Activated CD8-positive, alpha-beta memory T cell treated with anti-CD3 and anti-CD28 coated beads, Interleukin-2, amount 50 U/mL, for 1 hour (primary cell): ENCODE measurements at regions not wholly inside any gene's neighbourhood (a gene's known extent, or its start where the extent isn't known, plus 50 kb on each side); places are given as distances from the start of the nearest gene placed in this dataset.
"Not testable (repeated sequence)": the region's sequence is repeated elsewhere in the genome, so short reads cannot be mapped to it uniquely, and the experiment has no call there.

Experiments used
- DNase-seq: peaks from one replicate; pipeline ENCODE4 v3.0.0-alpha.2; 2020; ENCODE audit errors: extremely low read depth

DNA sequence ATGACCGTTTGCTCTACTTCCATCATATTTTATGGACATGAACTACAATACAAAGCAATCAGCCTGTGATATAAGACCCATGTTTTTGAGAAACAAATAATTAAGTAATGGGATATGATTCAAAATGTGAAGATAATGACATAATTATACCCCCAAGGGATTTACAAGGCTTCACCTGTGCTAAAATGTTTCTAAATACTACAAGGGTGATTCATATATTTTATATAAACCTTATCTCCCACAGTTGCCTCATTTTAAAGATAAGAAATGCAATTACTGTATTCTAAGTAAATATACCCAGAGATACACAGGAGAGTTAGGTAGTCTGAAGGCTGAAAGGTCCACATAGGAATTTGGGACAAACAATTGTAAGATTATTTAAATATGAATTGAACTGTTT is 662.0 kb upstream of the CHD1 start:
- DNase-seq: no peak

DNA sequence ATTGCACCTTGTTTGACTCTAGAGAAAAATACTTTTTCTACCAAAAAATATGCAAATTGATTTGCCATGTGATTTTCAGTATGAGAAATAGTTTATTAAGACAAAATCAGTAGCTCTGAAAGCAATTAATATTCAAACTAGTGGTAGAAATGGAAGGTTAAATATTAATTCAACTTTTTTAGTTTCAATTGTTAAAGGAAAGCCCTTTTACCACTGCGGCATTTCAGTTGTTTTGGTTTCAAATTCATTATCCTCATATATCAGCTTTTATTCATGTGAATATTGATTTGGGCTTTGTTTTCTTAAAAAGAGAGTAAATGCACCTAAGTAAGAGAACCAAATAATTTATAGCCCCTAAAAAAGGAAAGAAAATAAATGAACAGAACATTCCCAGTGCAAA is 660.6 kb upstream of the CHD1 start:
- DNase-seq: no peak

DNA sequence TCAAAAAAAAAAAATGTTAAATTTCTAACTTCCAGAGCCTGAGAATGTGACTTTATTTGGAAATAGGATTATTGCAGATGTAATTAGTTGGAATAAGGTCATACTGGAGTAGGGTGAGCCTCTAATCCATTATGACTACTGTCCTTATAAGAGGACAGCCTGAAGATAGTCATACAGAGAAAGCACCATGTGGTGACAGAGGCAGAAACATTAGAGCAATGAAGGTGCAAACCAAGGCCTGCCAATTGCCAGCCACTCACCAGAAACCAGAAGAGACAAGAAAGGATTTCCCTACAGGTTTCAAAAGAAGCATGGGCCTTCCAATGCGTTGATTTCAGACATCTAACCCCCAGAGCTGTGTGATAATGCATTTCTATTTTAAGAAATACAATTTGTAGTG is 659.2 kb upstream of the CHD1 start:
- no peak for DNase-seq

DNA sequence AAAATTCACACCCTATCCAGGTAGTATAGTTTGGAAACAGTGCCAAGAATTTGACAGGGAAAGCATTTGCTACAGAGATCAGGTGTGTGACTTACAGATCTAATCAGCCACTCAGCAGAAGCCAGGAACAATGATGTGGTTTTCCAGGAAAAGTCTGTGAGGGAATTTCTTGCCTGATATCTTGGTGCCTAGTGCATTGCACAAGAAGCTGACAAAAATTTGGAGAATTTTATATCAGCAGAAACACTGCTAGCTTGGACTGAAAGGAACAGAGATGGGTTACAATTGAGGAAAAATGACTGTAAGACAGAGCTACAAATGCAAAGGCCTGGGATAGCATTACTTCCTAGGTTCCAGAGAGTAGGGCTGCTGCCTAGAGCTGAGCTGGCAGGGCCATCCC is 658.1 kb upstream of the CHD1 start:
- DNase-seq: no peak

DNA sequence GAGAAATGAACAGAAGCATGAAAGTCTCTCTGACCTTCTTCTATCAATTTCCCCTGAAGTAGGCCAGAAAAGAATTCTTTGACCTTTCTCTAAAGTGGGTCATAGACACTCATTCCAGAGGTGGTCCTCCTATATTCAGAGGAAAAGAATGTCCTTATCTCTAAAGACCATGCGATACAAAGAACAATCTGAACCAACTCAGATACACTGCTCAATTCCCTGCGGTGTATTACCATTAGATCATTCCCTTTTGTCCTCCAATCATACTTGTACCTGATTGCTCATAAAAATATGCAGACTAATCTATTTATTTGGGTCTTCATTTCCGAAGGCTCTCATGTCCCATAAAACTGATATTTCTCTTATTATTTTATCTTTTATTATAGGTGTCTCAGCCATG is 652.4 kb upstream of the CHD1 start:
- not testable (repeated sequence) for DNase-seq

DNA sequence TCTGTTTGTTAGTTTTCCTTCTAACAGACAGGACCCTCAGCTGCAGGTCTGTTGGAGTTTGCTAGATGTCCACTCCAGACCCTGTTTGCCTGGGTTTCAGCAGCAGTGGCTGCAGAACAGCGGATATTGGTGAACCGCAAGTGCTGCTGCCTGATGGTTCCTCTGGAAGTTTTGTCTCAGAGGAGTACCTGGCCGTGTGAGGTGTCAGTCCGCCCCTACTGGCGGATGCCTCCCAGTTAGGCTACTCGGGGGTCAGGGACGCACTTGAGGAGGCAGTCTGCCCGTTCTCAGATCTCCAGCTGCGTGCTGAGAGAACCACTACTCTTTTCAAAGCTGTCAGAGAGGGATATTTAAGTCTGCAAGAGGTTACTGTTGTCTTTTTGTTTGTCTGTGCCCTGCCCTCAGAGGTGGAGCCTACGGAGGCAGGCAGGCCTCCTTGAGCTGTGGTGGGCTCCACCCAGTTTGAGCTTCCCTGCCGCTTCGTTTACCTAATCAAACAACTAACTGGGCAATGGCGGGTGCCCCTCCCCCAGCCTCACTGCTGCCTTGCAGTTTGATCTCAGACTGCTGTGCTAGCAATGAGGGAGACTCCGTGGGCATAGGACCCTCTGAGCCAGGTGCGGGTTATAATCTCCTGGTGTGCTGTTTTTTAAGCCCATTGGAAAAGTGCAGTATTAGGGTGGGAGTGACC is 634.3 kb upstream of the CHD1 start:
- DNase-seq: not testable (repeated sequence)

DNA sequence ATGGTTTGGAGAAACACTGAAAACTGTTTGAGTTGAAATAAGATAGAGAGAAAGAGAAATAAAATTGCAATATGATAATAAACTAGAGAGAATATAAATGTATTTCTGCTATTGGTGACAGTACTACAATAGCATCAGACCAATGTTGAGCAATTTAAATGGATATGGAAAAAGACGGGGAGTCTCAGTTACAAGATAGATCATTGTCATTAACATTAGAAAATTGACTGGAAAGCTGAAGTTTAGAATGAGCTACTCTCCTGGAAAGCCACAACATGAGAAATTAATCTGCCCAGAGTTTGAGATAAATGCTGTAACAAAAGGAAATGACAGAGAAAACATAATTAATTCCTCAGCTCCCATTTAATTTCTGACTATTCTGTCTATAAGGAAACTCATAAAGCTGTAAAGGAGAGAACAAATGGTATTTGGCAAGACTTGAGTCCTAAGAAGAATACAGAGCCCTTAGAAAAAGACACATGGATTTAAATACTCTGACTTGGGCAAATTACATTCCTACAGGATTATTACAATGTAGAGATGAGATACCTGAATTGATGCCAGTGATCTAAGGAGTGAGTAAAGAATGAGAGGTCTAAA is 624.5 kb upstream of the CHD1 start:
- DNase-seq: no peak

DNA sequence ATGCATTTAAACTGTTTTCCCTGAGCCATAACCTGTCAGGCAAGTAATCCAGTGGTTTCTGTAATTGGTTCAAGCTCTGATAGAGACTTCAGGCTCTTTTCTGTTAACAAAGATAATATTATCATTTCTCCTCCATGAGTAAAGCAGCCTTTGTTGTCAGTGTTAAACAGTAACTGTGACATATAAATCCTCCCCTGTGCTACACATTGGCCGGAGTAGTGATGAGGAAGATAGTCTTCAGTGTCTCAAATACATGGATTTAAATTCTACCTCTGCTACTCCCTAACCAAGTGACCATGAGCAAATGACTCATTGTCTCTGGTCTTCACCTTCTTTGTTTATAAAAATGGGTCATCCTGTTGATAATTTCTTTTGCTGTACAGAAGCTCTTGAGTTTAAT is 615.5 kb upstream of the CHD1 start:
- no peak for DNase-seq

DNA sequence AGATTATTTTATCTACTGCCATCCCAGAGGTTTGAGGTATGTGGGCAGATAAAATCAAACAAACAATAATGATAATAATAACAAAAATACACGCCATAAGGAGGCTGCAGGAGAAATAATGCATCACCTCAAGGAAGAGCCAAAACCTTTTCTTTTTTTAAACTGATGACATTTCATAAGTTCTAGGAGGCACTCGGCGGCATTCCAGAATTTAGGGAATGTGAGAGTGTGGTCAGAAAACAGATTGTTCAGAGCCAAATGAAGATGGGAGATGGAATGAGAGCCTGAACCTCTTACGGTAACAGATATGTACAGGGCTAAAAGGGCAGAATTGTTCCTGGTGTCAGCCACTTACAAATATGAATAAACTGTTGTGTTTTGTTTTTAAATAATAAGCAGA is 615.0 kb upstream of the CHD1 start:
- no peak for DNase-seq

DNA sequence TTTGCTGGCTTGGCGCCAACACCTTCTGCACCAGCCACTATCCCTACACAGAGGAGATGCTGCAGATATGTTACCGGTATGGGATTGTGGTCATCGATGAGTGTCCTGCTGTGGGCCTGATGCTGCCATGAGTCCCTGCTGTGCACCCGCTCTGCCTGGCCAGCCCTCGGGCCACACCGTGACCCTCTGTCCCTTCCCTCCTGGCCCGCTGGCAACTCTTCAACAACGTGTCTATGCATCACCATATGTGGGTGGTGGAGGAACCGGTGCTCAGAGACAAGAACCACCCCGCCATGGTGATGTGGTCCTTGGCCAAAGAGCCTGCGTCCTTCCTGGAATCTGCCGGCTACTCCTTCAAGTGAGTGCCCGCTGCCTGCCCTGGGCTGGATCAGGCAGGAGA is 605.4 kb upstream of the CHD1 start:
- not testable (repeated sequence) for DNase-seq

DNA sequence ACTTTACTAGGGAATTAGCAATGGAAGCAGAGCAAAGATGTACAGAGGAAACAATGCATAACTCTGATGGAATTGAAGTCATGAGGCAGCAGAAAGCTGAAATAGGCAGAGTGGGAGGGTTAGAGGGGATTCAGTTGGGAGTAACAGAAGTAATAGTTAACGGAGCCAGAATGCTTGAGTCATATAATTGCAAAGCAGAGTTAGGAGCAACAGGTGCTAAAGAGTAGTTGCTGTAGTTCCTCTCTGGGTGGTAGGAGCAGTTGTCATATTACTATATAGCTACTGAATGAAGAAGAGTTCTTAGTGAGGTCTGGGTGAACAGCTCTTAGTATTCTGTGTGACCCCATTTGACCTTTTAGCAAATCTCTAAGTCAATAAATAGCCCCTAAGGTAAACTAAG is 592.9 kb upstream of the CHD1 start:
- DNase-seq: not testable (repeated sequence)

DNA sequence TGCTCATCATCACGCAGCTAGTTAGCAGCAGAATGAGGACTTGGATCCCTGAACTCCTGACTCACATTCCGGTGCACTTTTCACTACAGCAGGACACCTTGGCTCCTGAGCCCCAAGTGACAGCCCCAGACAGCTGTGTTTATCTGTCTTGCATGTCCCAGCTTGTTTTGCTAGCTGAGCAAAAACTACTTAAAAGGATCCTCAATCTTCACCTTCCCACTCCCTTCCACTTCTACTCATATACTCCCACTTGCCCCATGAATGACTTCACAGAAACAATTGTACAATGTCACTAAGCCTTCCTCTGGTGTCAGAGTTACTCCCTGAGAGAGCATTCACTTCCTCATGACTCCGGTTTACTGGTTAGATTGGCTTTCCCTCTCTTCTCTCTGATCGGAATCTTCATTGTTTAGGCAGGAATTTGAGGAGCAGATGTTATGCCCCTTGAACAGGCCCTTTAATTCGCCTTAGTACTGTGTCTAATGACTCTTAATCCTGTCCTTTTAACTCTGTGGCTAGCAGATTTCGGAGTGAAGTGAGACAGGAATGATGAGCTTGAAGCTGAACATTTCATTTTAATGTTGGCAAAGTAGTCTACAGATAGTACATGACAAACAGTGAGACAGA is 587.2 kb upstream of the CHD1 start:
- not testable (repeated sequence) for DNase-seq

DNA sequence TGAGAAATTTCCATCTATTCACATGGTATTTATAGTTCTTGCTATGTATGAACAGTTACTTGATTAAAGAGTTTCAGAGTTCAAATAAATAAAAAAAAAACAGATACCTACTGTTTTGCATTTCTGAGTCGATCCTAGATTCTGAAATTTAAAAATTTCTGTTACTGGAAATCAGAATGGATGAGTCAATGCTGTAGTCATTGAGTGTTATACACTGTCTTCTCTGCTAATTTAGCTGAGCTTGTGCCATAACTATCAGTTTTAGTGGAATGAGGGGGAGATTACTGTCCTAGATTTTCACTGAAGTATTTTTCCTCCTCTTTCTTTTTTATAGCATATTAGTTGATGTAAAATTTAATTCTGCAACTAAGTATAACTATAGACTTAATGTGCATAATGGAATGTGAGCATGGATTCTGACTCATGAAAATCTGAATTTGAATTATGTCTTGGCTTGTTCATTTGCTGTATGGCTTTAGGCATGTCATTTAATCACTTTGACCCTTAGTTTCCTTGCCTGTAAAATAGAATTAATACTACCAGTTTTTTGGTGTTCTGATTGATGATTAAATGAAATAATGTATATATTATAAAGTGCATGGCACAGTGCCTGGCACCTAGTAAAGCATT is 581.5 kb upstream of the CHD1 start:
- not testable (repeated sequence) for DNase-seq

DNA sequence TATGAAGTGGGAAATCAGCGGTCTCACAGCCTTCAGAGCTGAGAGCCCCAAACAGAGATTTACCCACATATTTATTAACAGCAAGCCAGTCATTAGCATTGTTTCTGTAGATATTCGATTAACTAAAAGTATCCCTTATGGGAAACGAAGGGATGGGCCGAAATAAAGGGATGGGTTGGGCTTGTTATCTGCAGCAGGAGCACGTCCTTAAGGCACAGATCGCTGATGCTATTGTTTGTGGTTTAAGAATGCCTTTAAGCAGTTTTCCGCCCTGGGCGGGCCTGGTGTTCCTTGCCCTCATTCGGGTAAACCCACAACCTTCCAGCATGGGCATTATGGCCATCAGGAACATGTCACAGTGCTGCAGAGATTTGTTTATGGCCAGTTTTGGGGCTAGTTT is 580.3 kb upstream of the CHD1 start:
- not testable (repeated sequence) for DNase-seq

DNA sequence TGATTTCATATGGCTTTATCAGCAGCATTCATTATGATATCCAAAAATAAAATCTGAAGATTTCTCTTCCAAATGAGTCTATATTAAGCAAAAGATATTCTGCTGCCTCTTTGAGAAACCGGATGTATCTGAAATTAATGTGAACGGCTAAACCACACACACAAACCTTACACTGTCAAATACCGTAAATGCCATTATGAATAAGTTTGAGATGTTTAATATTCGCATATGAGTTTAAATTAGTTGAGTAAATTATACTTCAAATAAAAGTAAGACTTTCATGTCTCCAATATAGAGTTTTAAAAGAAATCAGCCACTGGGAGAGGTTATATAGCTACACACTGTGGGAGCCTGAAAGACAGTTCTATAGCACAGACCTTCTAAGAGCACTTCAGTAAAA is 566.6 kb upstream of the CHD1 start:
- not testable (repeated sequence) for DNase-seq

DNA sequence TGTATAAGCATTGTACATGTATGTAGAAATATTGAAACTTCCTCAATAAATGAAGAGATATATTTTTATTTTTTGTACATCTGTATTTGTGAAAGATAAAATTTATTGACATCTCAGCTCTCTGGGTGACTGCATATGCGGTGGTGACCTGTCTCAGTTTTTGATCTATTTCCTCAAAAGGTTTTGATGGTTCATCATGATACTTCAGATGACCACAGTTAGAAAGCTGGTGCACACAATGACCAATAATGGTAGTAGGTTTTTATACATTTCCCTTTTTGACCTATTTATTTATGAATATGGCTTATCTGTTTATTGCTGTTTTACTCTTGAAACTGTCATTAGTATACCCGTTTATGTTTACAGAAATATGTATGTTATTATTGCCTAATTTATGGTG is 549.6 kb upstream of the CHD1 start:
- DNase-seq: not testable (repeated sequence)

DNA sequence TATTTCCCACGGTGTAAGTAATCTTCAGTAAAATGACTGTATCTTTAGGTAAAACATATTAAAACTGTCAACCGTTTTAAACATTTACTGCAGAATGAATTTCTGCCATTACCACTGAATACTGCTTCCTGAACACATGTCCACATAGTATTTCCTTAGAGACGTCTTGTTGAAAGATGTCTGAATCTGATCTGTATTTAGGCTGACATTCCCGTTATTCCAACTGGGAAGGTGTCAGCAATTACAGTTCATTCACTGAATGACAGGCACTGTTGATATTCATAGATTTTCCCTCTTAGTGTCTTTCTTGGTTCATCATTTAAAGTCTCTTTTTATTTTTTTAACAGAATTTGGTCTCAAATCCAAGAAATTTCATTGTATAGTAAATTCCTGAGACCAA is 544.5 kb upstream of the CHD1 start:
- not testable (repeated sequence) for DNase-seq

DNA sequence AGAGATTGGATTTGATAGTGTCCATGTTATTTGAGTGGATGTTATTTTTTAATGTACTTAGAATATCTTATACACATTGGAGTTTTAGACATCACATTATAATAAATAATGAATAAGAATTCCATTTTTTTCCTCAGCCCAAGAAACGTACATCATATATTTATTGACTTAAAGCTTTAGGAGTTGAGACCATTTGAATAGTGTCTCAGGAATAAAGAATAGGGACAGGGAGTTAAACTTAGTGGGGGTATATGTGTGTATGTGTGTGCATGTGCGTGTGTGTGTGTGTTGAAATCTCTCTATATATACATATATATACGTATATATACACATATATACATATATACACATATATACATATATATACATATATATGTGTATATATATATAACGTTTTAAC is 542.9 kb upstream of the CHD1 start:
- not testable (repeated sequence) for DNase-seq

DNA sequence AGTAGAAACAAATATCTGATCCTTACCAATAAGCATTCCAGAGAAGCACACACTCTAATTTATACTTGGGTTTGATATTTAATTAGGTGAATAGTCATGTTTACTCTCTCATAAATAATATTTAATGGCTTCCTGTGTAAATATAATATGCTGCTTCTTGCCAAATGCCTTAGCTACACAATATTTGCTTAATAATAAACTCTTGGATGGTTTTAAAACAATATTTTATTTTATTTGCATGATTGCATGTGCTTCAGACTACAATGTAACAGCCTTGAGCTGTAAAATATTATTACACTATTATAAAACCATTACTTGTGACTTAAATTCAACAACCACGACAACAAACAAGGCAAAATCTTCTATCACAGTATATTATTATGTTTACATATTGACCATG is 542.4 kb upstream of the CHD1 start:
- DNase-seq: not testable (repeated sequence)

DNA sequence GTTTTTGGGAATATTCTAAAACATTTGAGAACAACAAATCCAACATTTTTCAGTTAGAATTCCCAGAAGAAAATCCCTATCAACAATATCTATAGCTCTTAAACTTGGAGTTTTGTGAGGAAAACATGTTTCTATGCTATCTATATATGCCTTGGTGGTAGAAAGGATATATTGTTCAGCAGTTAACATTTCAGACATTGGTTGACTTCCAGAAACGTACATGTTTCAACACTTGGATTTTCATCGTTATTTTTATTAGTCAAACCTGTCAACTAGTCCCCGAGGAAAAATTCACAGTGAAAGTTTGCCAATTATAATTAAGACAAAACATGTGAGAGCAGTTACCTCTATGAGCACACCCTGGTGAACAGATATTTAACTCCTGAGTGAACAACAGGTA is 541.8 kb upstream of the CHD1 start:
- not testable (repeated sequence) for DNase-seq

DNA sequence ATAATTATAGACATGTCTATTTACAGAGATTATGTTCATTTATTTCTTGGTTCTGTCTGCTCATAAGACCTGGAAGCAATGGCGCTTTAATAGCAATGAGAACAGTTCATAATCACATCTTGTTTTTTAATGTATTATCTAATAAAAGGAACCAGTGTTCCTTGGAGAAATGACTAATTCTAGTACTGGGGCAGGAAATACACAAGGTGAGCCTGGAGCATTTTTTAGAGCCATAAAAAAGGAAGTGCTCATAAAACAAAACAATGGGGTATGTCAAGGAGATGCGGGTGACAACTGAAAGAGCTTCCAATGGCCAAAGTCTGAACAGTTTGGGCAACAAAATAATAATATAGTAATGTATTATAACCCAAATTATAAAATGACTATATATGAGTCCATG is 531.9 kb upstream of the CHD1 start:
- DNase-seq: no peak

DNA sequence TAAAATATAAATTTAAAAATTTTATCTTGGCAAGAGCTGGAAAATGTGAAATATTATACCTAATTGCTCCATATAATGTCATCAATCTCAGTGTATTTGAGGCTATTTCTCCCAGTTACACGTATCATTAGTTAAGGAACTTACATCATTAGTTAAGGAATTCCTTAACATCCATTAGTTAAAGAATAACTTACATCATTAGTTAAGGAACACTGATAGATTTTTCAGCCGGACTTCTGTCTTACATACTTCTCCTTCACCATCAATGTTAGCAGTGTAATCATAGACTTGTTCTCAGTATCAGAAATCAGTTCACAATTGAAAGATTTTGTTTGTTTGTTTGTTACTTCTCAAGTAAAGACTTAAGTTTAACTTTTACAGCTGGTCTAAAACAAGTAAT is 524.4 kb upstream of the CHD1 start:
- DNase-seq: no peak

DNA sequence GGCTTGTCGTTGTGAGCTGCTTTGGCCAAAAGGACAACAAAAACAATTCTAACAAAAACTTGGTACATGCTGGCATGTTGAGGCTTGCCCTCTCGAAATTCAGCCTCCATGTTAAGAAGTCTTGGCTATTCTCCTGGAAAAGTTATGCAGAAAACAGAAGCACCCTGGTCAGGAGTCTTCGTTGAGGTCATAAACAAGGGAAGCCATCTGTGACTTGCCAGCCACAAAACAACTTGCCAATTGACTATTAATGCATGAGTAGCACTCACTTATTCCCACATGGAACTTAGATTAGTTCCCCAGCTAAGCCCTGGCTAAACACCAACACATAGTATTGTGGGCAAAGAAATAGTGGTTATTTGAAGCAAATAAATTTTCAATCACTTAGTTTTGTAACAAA is 521.0 kb upstream of the CHD1 start:
- DNase-seq: no peak
